ENCODE measurements at regions not wholly inside any gene's neighbourhood (a gene's known extent, or its start where the extent isn't known, plus 50 kb on each side); places are given as distances from the start of the nearest gene placed in this dataset.

- CTCF ChIA-PET, result no interaction called here
- POLR2A ChIA-PET, result no interaction called here
- no peak for DNase-seq (ENCODE audit: extremely low spot score)
- TF ChIP-seq CTCF (IDR thresholded peaks at IDR 0.05; ENCODE audit: control extremely low read depth, extremely low read depth, low read depth, missing control alignments), result no peak
Observed at GRCh38 chr11:82092904-82093303, 640.8 kb downstream of the FAM181B start.

- POLR2A ChIA-PET, result no interaction called here
- CTCF ChIA-PET, result no interaction called here
- no peak for TF ChIP-seq CTCF (IDR thresholded peaks at IDR 0.05; ENCODE audit: control extremely low read depth, extremely low read depth, low read depth, missing control alignments)
- no peak for DNase-seq (ENCODE audit: extremely low spot score)
Observed at GRCh38 chr11:82089426-82089825, 644.2 kb downstream of the FAM181B start.

GRCh38 chr11:82085493-82085892 is 648.2 kb downstream of the FAM181B start:
- no peak for TF ChIP-seq CTCF (IDR thresholded peaks at IDR 0.05; ENCODE audit: control extremely low read depth, extremely low read depth, low read depth, missing control alignments)
- ChIA-PET POLR2A (no interaction called here), CTCF (no interaction called here)
- no peak for DNase-seq (ENCODE audit: extremely low spot score)

GRCh38 chr11:82082976-82083375 is 650.7 kb downstream of the FAM181B start:
- no peak for TF ChIP-seq CTCF (IDR thresholded peaks at IDR 0.05; ENCODE audit: control extremely low read depth, extremely low read depth, low read depth, missing control alignments)
- POLR2A ChIA-PET, result no interaction called here
- DNase-seq (ENCODE audit: extremely low spot score), result no peak
- CTCF ChIA-PET, result interaction anchor here (2.3 kb wide), 1 partner anchor 11 kb away, joined by 8 read pairs; no protein-coding TSS in a partner anchor

- DNase-seq (ENCODE audit: extremely low spot score), result no peak
- POLR2A ChIA-PET, result no interaction called here
- CTCF ChIA-PET, result no interaction called here
- TF ChIP-seq CTCF (IDR thresholded peaks at IDR 0.05; ENCODE audit: control extremely low read depth, extremely low read depth, low read depth, missing control alignments), result no peak
Observed at GRCh38 chr11:82080160-82080559, 653.5 kb downstream of the FAM181B start.

GRCh38 chr11:82076126-82076525 is 657.5 kb downstream of the FAM181B start:
- POLR2A ChIA-PET, result no interaction called here
- DNase-seq (ENCODE audit: extremely low spot score), result no peak
- CTCF ChIA-PET, result interaction anchor here (1.5 kb wide), 1 partner anchor 12 kb away, joined by 3 read pairs; no protein-coding TSS in a partner anchor
- TF ChIP-seq CTCF (IDR thresholded peaks at IDR 0.05; ENCODE audit: control extremely low read depth, extremely low read depth, low read depth, missing control alignments), result no peak

- TF ChIP-seq CTCF (IDR thresholded peaks at IDR 0.05; ENCODE audit: control extremely low read depth, extremely low read depth, low read depth, missing control alignments), result no peak
- CTCF ChIA-PET, result no interaction called here
- POLR2A ChIA-PET, result no interaction called here
- DNase-seq (ENCODE audit: extremely low spot score), result no peak
Observed at GRCh38 chr11:82059505-82059904, 674.2 kb downstream of the FAM181B start.
